Mesendoderm (in vitro differentiated cells): ENCODE measurements at regions not wholly inside any gene's neighbourhood (a gene's known extent, or its start where the extent isn't known, plus 50 kb on each side); places are given as distances from the start of the nearest gene placed in this dataset.
A peak's percentile ranks its signal among the peaks of the same experiment; 100 is the strongest.

Source experiments
- DNase-seq: peaks from one replicate; pipeline ENCODE4 v3.0.0; 2013
- H2AK5ac ChIP-seq: 2 replicates; pipeline ENCODE4 v1.6.1; 2013; ENCODE audit warnings: low read length, inconsistent platforms
- H2BK120ac ChIP-seq: 2 replicates; pipeline ENCODE4 v1.6.1; 2013; ENCODE audit warnings: low read depth, mild to moderate bottlenecking, low read length, moderate library complexity, mixed read lengths
- H2BK15ac ChIP-seq: replicated peaks from 2 replicates; pipeline ENCODE4 v1.6.1; 2013; ENCODE audit warnings: low read depth, mild to moderate bottlenecking, moderate library complexity
- H2BK5ac ChIP-seq: 2 replicates; pipeline ENCODE4 v1.6.1; 2013; ENCODE audit warnings: low read length, inconsistent platforms
- H3K18ac ChIP-seq: 2 replicates; pipeline ENCODE4 v1.6.1; 2013; ENCODE audit warnings: mild to moderate bottlenecking, low read length, mixed read lengths
- H3K23ac ChIP-seq: one replicate; pipeline ENCODE4 v1.6.1; 2013; ENCODE audit warnings: low read length
- H3K27ac ChIP-seq: 2 replicates; pipeline ENCODE4 v1.5.1; 2013; ENCODE audit warnings: low read depth, mild to moderate bottlenecking, inconsistent platforms, low read length, moderate library complexity
- H3K27me3 ChIP-seq: 2 replicates; pipeline ENCODE4 v1.6.1; 2013; ENCODE audit warnings: low read length, control low read depth, mild to moderate bottlenecking, inconsistent platforms; ENCODE audit not compliant: insufficient read depth, poor library complexity
- H3K36me3 ChIP-seq: 2 replicates; pipeline ENCODE4 v1.6.1; 2013; ENCODE audit warnings: low read length, inconsistent platforms; ENCODE audit not compliant: control insufficient read depth, insufficient read depth
- H3K4ac ChIP-seq: one replicate; pipeline ENCODE4 v1.6.1; 2013; ENCODE audit warnings: low read depth, mild to moderate bottlenecking, low read length, moderate library complexity
- H3K4me1 ChIP-seq: 2 replicates; pipeline ENCODE4 v1.6.1; 2013; ENCODE audit warnings: low read depth, low read length, inconsistent platforms; ENCODE audit not compliant: control insufficient read depth
- H3K4me2 ChIP-seq: 2 replicates; pipeline ENCODE4 v1.6.1; 2013; ENCODE audit warnings: low read length
- H3K4me3 ChIP-seq: 2 replicates; pipeline ENCODE4 v1.5.1; 2013; ENCODE audit warnings: mild to moderate bottlenecking, low read length
- H3K56ac ChIP-seq: one replicate; pipeline ENCODE4 v1.6.1; 2013; ENCODE audit warnings: low read length
- H3K79me1 ChIP-seq: 2 replicates; pipeline ENCODE4 v1.6.1; 2013; ENCODE audit warnings: low read length, inconsistent platforms
- H3K79me2 ChIP-seq: 2 replicates; pipeline ENCODE4 v1.6.1; 2013; ENCODE audit warnings: mild to moderate bottlenecking, low read length; ENCODE audit not compliant: control insufficient read depth, insufficient read depth
- H3K9ac ChIP-seq: 2 replicates; pipeline ENCODE4 v1.6.1; 2013; ENCODE audit warnings: low read length, inconsistent platforms
- H4K5ac ChIP-seq: one replicate; pipeline ENCODE4 v1.6.1; 2013; ENCODE audit warnings: low read length
- H4K8ac ChIP-seq: one replicate; pipeline ENCODE4 v1.6.1; 2013; ENCODE audit warnings: low read depth, mild to moderate bottlenecking, control low read depth, low read length, moderate library complexity
- WGBS: extraction: QIAGEN DNeasy Blood & Tissue Kit; methylation state at CpG from one replicate; pipeline ENCODE4 v1.1.7; 2013; ENCODE audit warnings: low lambda C conversion rate, missing lambda C conversion rate; ENCODE audit not compliant: insufficient coverage; ENCODE audit errors: extremely low coverage; 5-methylcytosine and 5-hydroxymethylcytosine counted together

GRCh38 chr12:110998165-110998564, 77.8 kb upstream of the MYL2 start:
- no peak overlapping the region for H4K8ac ChIP-seq

GRCh38 chr12:110996415-110996814, 76.0 kb upstream of the MYL2 start:
- Histone ChIP-seq H3K9ac (no peak overlapping the region), H3K79me1 (no peaks in the 10 kb centered on the region), H3K27me3 (no peaks in the 10 kb centered on the region), H3K79me2 (no peaks in the 10 kb centered on the region), H3K36me3 (no peaks in the 10 kb centered on the region), H3K18ac (no peak overlapping the region), H3K4ac (no peak overlapping the region), H3K4me2 (no peak overlapping the region), H2AK5ac (no peak overlapping the region), H4K5ac (no peak overlapping the region), H3K4me3 (no peak overlapping the region), H3K4me1 (no peaks in the 10 kb centered on the region), H3K56ac (no peak overlapping the region), H3K23ac (no peak overlapping the region), H2BK15ac (no peak overlapping the region), H3K27ac (no peak overlapping the region), H2BK5ac (no peak overlapping the region), H4K8ac (no peak overlapping the region), H2BK120ac (no peak overlapping the region)
- WGBS: no CpG with 5 or more reads among the region's 5 CpGs
- DNase-seq: no peak

More at GRCh38 chr12:110998165-110998564, 77.8 kb upstream of the MYL2 start:
- no peak overlapping the region for H3K4ac ChIP-seq
- no peak overlapping the region for H2BK15ac ChIP-seq
- no peaks in the 10 kb centered on the region for H3K36me3 ChIP-seq
- H2BK120ac ChIP-seq: no peak overlapping the region
- no peaks in the 10 kb centered on the region for H3K79me1 ChIP-seq
- WGBS: no CpG with 5 or more reads among the region's 3 CpGs
- no peak overlapping the region for H3K23ac ChIP-seq
- H3K4me2 ChIP-seq: no peak overlapping the region
- H2BK5ac ChIP-seq: no peak overlapping the region
- no peak overlapping the region for H3K4me3 ChIP-seq
- no peaks in the 10 kb centered on the region for H3K27me3 ChIP-seq
- H3K79me2 ChIP-seq: no peaks in the 10 kb centered on the region
- no peaks in the 10 kb centered on the region for H3K4me1 ChIP-seq
- no peak overlapping the region for H3K18ac ChIP-seq
- no peak overlapping the region for H4K5ac ChIP-seq
- H3K9ac ChIP-seq: no peak overlapping the region
- H3K27ac ChIP-seq: no peak overlapping the region
- no peak overlapping the region for H2AK5ac ChIP-seq
- no peak overlapping the region for H3K56ac ChIP-seq
- no peak for DNase-seq

GRCh38 chr12:110995615-110996014, 75.2 kb upstream of the MYL2 start:
- no peaks in the 10 kb centered on the region for H3K36me3 ChIP-seq
- no peak overlapping the region for H2BK15ac ChIP-seq
- no CpG with 5 or more reads among the region's 3 CpGs for WGBS
- H2BK5ac ChIP-seq: no peak overlapping the region
- no peak overlapping the region for H2AK5ac ChIP-seq
- no peak overlapping the region for H3K4me2 ChIP-seq
- H4K5ac ChIP-seq: no peak overlapping the region
- no peak overlapping the region for H4K8ac ChIP-seq
- no peak overlapping the region for H3K56ac ChIP-seq
- no peaks in the 10 kb centered on the region for H3K79me2 ChIP-seq
- H3K27ac ChIP-seq: no peak overlapping the region
- H3K79me1 ChIP-seq: no peaks in the 10 kb centered on the region
- H3K18ac ChIP-seq: no peak overlapping the region
- no peak for DNase-seq
- no peak overlapping the region for H3K4ac ChIP-seq
- no peak overlapping the region for H3K23ac ChIP-seq
- H3K4me1 ChIP-seq: no peaks in the 10 kb centered on the region
- no peak overlapping the region for H3K4me3 ChIP-seq
- no peaks in the 10 kb centered on the region for H3K27me3 ChIP-seq
- H3K9ac ChIP-seq: no peak overlapping the region
- H2BK120ac ChIP-seq: no peak overlapping the region

GRCh38 chr12:110995016-110995415, 74.6 kb upstream of the MYL2 start:
- H3K27ac ChIP-seq: no peak overlapping the region
- WGBS: no CpG with 5 or more reads among the region's 7 CpGs
- no peak overlapping the region for H2AK5ac ChIP-seq

GRCh38 chr12:110993434-110993833, 73.1 kb upstream of the MYL2 start:
- Histone ChIP-seq H4K8ac (no peak overlapping the region), H3K79me1 (no peaks in the 10 kb centered on the region), H3K4ac (no peak overlapping the region), H3K79me2 (no peaks in the 10 kb centered on the region), H3K23ac (no peak overlapping the region), H3K36me3 (no peaks in the 10 kb centered on the region), H3K4me2 (no peak overlapping the region), H2AK5ac (no peak overlapping the region), H3K4me1 (no peaks in the 10 kb centered on the region), H2BK15ac (no peak overlapping the region), H2BK120ac (no peak overlapping the region), H3K56ac (no peak overlapping the region), H3K27ac (no peak overlapping the region), H3K27me3 (no peaks in the 10 kb centered on the region), H3K4me3 (no peak overlapping the region), H3K9ac (no peak overlapping the region), H3K18ac (no peak overlapping the region), H2BK5ac (no peak overlapping the region), H4K5ac (no peak overlapping the region)
- peak; percentile 28 for DNase-seq
- no CpG with 5 or more reads among the region's 3 CpGs for WGBS

More at GRCh38 chr12:110995016-110995415, 74.6 kb upstream of the MYL2 start:
- Histone ChIP-seq H3K4me3 (no peak overlapping the region), H3K9ac (no peak overlapping the region), H2BK15ac (no peak overlapping the region), H3K23ac (no peak overlapping the region), H3K36me3 (no peaks in the 10 kb centered on the region), H3K18ac (no peak overlapping the region), H3K56ac (no peak overlapping the region), H3K4me2 (no peak overlapping the region), H4K5ac (no peak overlapping the region), H3K4ac (no peak overlapping the region), H3K79me2 (no peaks in the 10 kb centered on the region), H4K8ac (no peak overlapping the region), H2BK5ac (no peak overlapping the region), H3K4me1 (no peaks in the 10 kb centered on the region), H3K79me1 (no peaks in the 10 kb centered on the region), H3K27me3 (no peaks in the 10 kb centered on the region), H2BK120ac (no peak overlapping the region)
- DNase-seq: no peak

GRCh38 chr12:110992909-110993308, 72.5 kb upstream of the MYL2 start:
- Histone ChIP-seq H3K4me1 (no peaks in the 10 kb centered on the region), H2BK5ac (no peak overlapping the region), H2BK15ac (no peak overlapping the region), H3K18ac (no peak overlapping the region), H4K5ac (no peak overlapping the region), H3K79me2 (no peaks in the 10 kb centered on the region), H4K8ac (no peak overlapping the region), H3K4me3 (no peak overlapping the region), H3K27ac (no peak overlapping the region), H3K4me2 (no peak overlapping the region), H3K56ac (no peak overlapping the region), H3K4ac (no peak overlapping the region), H2BK120ac (no peak overlapping the region), H3K23ac (no peak overlapping the region), H3K36me3 (no peaks in the 10 kb centered on the region), H2AK5ac (no peak overlapping the region), H3K9ac (no peak overlapping the region), H3K79me1 (no peaks in the 10 kb centered on the region), H3K27me3 (no peaks in the 10 kb centered on the region)
- no peak for DNase-seq
- no CpG with 5 or more reads among the region's 4 CpGs for WGBS
